ENCODE measurements at regions not wholly inside any gene's neighbourhood (a gene's known extent, or its start where the extent isn't known, plus 50 kb on each side); places are given as distances from the start of the nearest gene placed in this dataset.

GRCh38 chr2:144210076-144210475 lies 309.8 kb downstream of the ZEB2 start:
- no peak for DNase-seq
- Mint-ChIP-seq H3K27me3 (ENCODE audit: low read depth) (no peaks in the 10 kb centered on the region), H3K36me3 (ENCODE audit: insufficient read depth in 1 of 3, low read depth in 3 of 3) (peaks cover 0 to 6% (median 0%) of the 10 kb centered on the region in 3 experiments; a peak in 2 of 7 replicates), H3K4me1 (peaks cover 3 to 8% of the 10 kb centered on the region in 2 experiments; a peak in 2 of 4 replicates), H3K4me3 (no peak overlapping the region), H3K9me3 (no peaks in the 10 kb centered on the region), H3K27ac (no peak overlapping the region)
- H3K18ac ChIP-seq (ENCODE audit: insufficient read length, low read depth, low read length), result no peak overlapping the region
- H3K9me3 ChIP-seq (ENCODE audit: control insufficient read depth, low read depth, low read length), result no peaks in the 10 kb centered on the region
- no peak overlapping the region for H4K5ac ChIP-seq (ENCODE audit: insufficient read length, low read depth, low read length)
- no peaks in the 10 kb centered on the region for H3K79me2 ChIP-seq (ENCODE audit: insufficient read depth, low read length)
- H3K56ac ChIP-seq (ENCODE audit: insufficient read length, low read depth, low read length), result no peak overlapping the region
- no peak overlapping the region for H2AK5ac ChIP-seq (ENCODE audit: insufficient read length, low read length)
- H3K79me1 ChIP-seq (ENCODE audit: insufficient read depth, low read depth, low read length, poor library complexity, severe bottlenecking), result no peaks in the 10 kb centered on the region
- H4K8ac ChIP-seq (replicated peaks; ENCODE audit: insufficient read length, low read depth, low read length), result no peak overlapping the region
- H3K23me2 ChIP-seq (ENCODE audit: insufficient read length, low read depth, low read length, poor library complexity, severe bottlenecking), result no peaks in the 10 kb centered on the region
- H2BK12ac ChIP-seq (ENCODE audit: insufficient read length, low read depth, low read length), result no peak overlapping the region
- H2AFZ ChIP-seq (ENCODE audit: low read length), result no peak overlapping the region
- no peak overlapping the region for H2BK15ac ChIP-seq (ENCODE audit: low read depth, low read length)
- H4K91ac ChIP-seq (ENCODE audit: insufficient read length, low read depth, low read length), result no peak overlapping the region
- no peaks in the 10 kb centered on the region for H3K4me1 ChIP-seq (ENCODE audit: insufficient read depth, low read length)
- H3K4me2 ChIP-seq (ENCODE audit: insufficient read depth, insufficient read length, low read length), result no peak overlapping the region
- no peak overlapping the region for H3K9ac ChIP-seq (ENCODE audit: extremely low read depth, insufficient read length, low read length)
- H2BK20ac ChIP-seq (ENCODE audit: low read depth, low read length, poor library complexity, severe bottlenecking), result no peak overlapping the region
- H3K23ac ChIP-seq (ENCODE audit: insufficient read length, low read depth, low read length), result no peak overlapping the region
- no peaks in the 10 kb centered on the region for H3K27me3 ChIP-seq (ENCODE audit: insufficient read depth, low read length)
- no peak overlapping the region for H2BK120ac ChIP-seq (ENCODE audit: low read depth, low read length, poor library complexity, severe bottlenecking)
- no peaks in the 10 kb centered on the region for H4K20me1 ChIP-seq (ENCODE audit: control insufficient read depth, insufficient read depth, insufficient read length)
- WGBS (ENCODE audit: extremely low coverage, insufficient read length, low lambda C conversion rate), result no CpG with 5 or more reads among the region's 2 CpGs
- no peak overlapping the region for H3T11ph ChIP-seq (ENCODE audit: low read length)
- no peak overlapping the region for H2BK5ac ChIP-seq (ENCODE audit: insufficient read length, low read length)
- H3K14ac ChIP-seq (ENCODE audit: insufficient read depth, low read length), result no peak overlapping the region
- H3K4ac ChIP-seq (ENCODE audit: low read depth, low read length), result no peak overlapping the region
- no peak overlapping the region for H3K27ac ChIP-seq (ENCODE audit: insufficient read length, low read depth, low read length)
- no peak for TF ChIP-seq CTCF (conservative IDR thresholded peaks at IDR 0.05)

Measured in H9 (cell line).